ENCODE measurements at regions not wholly inside any gene's neighbourhood (a gene's known extent, or its start where the extent isn't known, plus 50 kb on each side); places are given as distances from the start of the nearest gene placed in this dataset.

- no peaks in the 10 kb centered on the region for H3K4me1 ChIP-seq
- no peak overlapping the region for H3K27ac ChIP-seq
- 93 to 99% methylated on average over 2 of the region's 2 CpGs for WGBS, 2 donors
- TF ChIP-seq CTCF (IDR thresholded peaks at IDR 0.05) (no peak), POLR2A (IDR thresholded peaks at IDR 0.05) (no peak)
- DNase-seq, result no peak
- intact Hi-C loops (cut with DNase I; ENCODE audit: low total_unique reads), result no loop called here
- no peaks in the 10 kb centered on the region for H3K9me3 ChIP-seq
- no peaks in the 10 kb centered on the region for H3K36me3 ChIP-seq (ENCODE audit: low read depth, missing control alignments)
- H3K4me3 ChIP-seq, result no peak overlapping the region
- no peaks in the 10 kb centered on the region for H3K27me3 ChIP-seq
Observed at GRCh38 chr1:219825355-219825754, 103.0 kb downstream of the SLC30A10 start.

- H3K4me1 ChIP-seq, result no peaks in the 10 kb centered on the region
- intact Hi-C loops (cut with DNase I; ENCODE audit: low total_unique reads), result no loop called here
- H3K4me3 ChIP-seq, result no peak overlapping the region
- WGBS, 2 donors, result 60 to 64% methylated on average over 2 of the region's 2 CpGs
- TF ChIP-seq POLR2A (IDR thresholded peaks at IDR 0.05) (no peak), CTCF (IDR thresholded peaks at IDR 0.05) (no peak)
- no peak for DNase-seq
- H3K27me3 ChIP-seq, result no peaks in the 10 kb centered on the region
- no peak overlapping the region for H3K27ac ChIP-seq
- H3K9me3 ChIP-seq, result no peaks in the 10 kb centered on the region
- no peaks in the 10 kb centered on the region for H3K36me3 ChIP-seq (ENCODE audit: low read depth, missing control alignments)
Observed at GRCh38 chr1:219824338-219824737, 104.0 kb downstream of the SLC30A10 start.

DNA sequence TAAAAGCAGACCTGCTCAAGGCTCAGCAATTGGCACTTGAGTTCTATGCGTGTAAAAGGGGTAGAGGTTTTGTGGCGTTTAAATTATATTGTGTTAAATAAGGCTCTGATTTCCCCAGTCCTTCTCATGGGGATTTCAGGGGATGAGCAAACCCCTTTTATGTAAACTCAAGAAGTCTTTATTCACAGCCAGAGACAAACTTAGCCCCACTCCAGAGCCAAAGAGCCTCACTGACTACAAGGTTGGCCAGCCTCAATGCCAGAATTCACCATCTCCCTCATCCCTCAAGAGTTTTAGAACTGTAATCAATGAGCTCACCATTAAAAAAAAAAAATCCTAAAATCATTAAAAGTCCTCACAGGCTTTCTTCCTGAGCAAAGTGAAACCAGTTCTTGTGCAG, 107.8 kb downstream of the SLC30A10 start:
- Histone ChIP-seq H3K36me3 (ENCODE audit: low read depth, missing control alignments) (no peaks in the 10 kb centered on the region), H3K27me3 (no peaks in the 10 kb centered on the region), H3K4me3 (no peak overlapping the region), H3K9me3 (no peaks in the 10 kb centered on the region), H3K4me1 (no peaks in the 10 kb centered on the region), H3K27ac (no peak overlapping the region)
- WGBS, 2 donors, result 89 to 100% methylated on average over 2 of the region's 2 CpGs
- no peak for TF ChIP-seq POLR2A (IDR thresholded peaks at IDR 0.05)
- no peak for TF ChIP-seq CTCF (IDR thresholded peaks at IDR 0.05)
- no peak for DNase-seq
- intact Hi-C loops (cut with DNase I; ENCODE audit: low total_unique reads), result no loop called here

DNA sequence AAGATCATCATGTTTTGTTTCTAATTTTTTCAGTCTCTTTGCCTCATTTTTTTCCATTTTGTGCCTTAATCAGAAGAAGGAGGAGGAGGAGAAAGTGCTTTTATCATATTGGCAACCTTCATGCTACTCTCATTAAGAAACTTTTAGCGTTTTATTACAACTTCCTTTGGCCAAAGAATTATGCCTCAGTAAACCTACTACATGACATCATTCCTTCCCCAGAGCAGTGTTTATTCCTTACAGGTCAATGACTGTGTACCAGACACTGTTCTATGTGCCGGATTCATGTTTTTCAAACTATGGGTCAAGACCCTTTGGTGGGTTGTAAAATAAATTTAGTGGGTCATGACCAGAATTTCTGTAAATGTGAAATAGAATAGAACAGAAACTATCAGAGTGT, 110.4 kb downstream of the SLC30A10 start:
- H3K27ac ChIP-seq, result no peak overlapping the region
- no peak overlapping the region for H3K4me3 ChIP-seq
- H3K9me3 ChIP-seq, result no peaks in the 10 kb centered on the region
- intact Hi-C loops (cut with DNase I; ENCODE audit: low total_unique reads), result no loop called here
- TF ChIP-seq CTCF (IDR thresholded peaks at IDR 0.05) (no peak), POLR2A (IDR thresholded peaks at IDR 0.05) (no peak)
- DNase-seq, result no peak
- no peaks in the 10 kb centered on the region for H3K27me3 ChIP-seq
- WGBS, 2 donors, result 48 to 49% methylated on average over 2 of the region's 2 CpGs
- H3K4me1 ChIP-seq, result no peaks in the 10 kb centered on the region
- no peaks in the 10 kb centered on the region for H3K36me3 ChIP-seq (ENCODE audit: low read depth, missing control alignments)

GRCh38 chr1:219813294-219813693, 115.1 kb downstream of the SLC30A10 start:
- H3K27me3 ChIP-seq, result no peaks in the 10 kb centered on the region
- intact Hi-C loops (cut with DNase I; ENCODE audit: low total_unique reads), result no loop called here
- peaks cover 9% of the 10 kb centered on the region for H3K4me1 ChIP-seq
- H3K9me3 ChIP-seq, result no peaks in the 10 kb centered on the region
- no peaks in the 10 kb centered on the region for H3K36me3 ChIP-seq (ENCODE audit: low read depth, missing control alignments)
- H3K27ac ChIP-seq, result no peak overlapping the region
- TF ChIP-seq POLR2A (IDR thresholded peaks at IDR 0.05), result no peak
- no peak for TF ChIP-seq CTCF (IDR thresholded peaks at IDR 0.05)
- no peak overlapping the region for H3K4me3 ChIP-seq
- 56 to 57% methylated on average over 1 of the region's 1 CpG for WGBS, 2 donors
- DNase-seq, result no peak
